MCF 10A (cell line): ENCODE measurements at regions not wholly inside any gene's neighbourhood (a gene's known extent, or its start where the extent isn't known, plus 50 kb on each side); places are given as distances from the start of the nearest gene placed in this dataset.

Source experiments
- BruUV-seq: library from RNA; stranded (reverse); fragments of 400-500 nt; replicated peaks from 2 replicates; lab custom pipeline; 2021; lab: Mats Ljungman, UMichigan
- CTCF ChIA-PET: fragments of 300-600 bp; sonication (Branson Sonifier 250); formaldehyde crosslinking; extraction: SDS; loops from one replicate; lab custom pipeline; 2021; ENCODE audit warnings: antibody characterized with exemption, inconsistent platforms; lab: Yijun Ruan, JAX
- POLR2A ChIA-PET: fragments of 300-600, 350-650 bp; sonication (Branson Sonifier 250); formaldehyde crosslinking; extraction: SDS; loops from one replicate; lab custom pipeline; 2020; ENCODE audit warnings: antibody characterized with exemption, inconsistent platforms; lab: Yijun Ruan, JAX
- DNase-seq: peaks from one replicate; pipeline ENCODE4 v3.0.0-alpha.2; 2018; ENCODE audit not compliant: unreplicated experiment
- H3K27ac Mint-ChIP-seq: one replicate; pipeline ENCODE4 v1.8.0; 2022; ENCODE audit warnings: mild to moderate bottlenecking, low read depth, mixed read lengths; ENCODE audit not compliant: unreplicated experiment
- H3K27me3 Mint-ChIP-seq: one replicate; pipeline ENCODE4 v1.8.0; 2022; ENCODE audit warnings: mixed read lengths; ENCODE audit not compliant: insufficient read depth, unreplicated experiment
- H3K36me3 Mint-ChIP-seq: one replicate; pipeline ENCODE4 v1.8.0; 2022; ENCODE audit warnings: mild to moderate bottlenecking, moderate library complexity, mixed read lengths; ENCODE audit not compliant: insufficient read depth, unreplicated experiment
- H3K4me1 Mint-ChIP-seq: one replicate; pipeline ENCODE4 v1.8.0; 2022; ENCODE audit warnings: mixed read lengths; ENCODE audit not compliant: insufficient read depth, unreplicated experiment
- H3K4me3 Mint-ChIP-seq: one replicate; pipeline ENCODE4 v1.8.0; 2022; ENCODE audit warnings: mild to moderate bottlenecking, moderate library complexity, mixed read lengths; ENCODE audit not compliant: unreplicated experiment
- H3K9me3 Mint-ChIP-seq: one replicate; pipeline ENCODE4 v1.8.0; 2022; ENCODE audit warnings: mixed read lengths; ENCODE audit not compliant: unreplicated experiment
- CTCF ChIP-seq: fragments of 200-600 bp; IDR thresholded peaks from one replicate; pipeline ENCODE4 v1.8.0; 2022; ENCODE audit warnings: antibody characterized with exemption, mild to moderate bottlenecking; ENCODE audit not compliant: unreplicated experiment
- intact Hi-C: fragments of 100-400 bp; cut with micrococcal nuclease; formaldehyde crosslinking; loops from 2 replicates; pipeline ENCODE4 v1.14.1; 2022

DNA sequence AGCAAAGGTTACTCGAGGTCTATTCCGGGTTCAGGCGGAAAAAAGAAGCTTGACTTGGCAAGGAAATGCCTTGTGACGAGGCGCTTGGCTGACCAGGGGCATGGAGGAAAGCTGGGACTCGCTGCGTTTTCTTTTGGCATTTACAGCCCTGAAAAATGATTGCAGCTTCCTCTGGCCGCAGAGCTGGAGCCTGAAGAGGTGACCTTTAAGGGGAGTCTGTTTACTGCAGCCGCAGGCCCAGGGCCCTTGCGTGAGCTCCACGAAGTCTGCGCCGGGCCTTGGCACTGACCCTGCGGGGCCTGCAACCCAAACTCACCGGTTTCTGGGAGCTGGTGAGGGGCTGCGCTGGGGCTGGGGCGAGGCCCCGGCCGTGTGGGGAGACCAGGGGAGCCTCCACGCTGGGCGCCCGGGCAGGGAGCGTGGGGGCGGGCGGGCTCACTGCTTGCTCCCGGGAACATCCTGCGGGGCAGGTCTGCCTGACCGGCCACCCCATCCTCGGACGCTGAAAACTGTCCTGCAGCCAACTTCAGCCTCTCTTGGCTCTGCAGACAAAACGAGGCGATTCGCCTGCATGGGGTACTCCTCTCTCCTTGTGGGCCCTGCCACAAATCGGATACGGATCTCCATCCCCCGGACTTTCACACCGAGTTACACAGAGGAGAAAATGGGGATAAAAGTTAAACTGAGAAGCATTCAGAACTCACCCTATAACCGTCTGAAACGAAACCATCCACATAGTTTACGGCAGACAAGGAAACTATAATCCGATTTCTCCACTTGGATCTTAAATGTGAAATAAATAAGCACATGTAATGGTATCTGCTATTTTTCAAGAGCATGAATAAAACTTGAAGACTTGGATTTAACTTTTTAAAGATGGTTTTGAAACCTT, 206.3 kb upstream of the FOXF1 start:
- intact Hi-C loops = no loop called here
- H3K27me3 Mint-ChIP-seq = peaks cover 30% of the 10 kb centered on the region
- H3K4me3 Mint-ChIP-seq = no peak overlapping the region
- CTCF ChIA-PET = no interaction called here
- peaks cover 13% of the 10 kb centered on the region for H3K4me1 Mint-ChIP-seq
- peaks cover 6% of the 10 kb centered on the region for H3K9me3 Mint-ChIP-seq
- H3K36me3 Mint-ChIP-seq = no peaks in the 10 kb centered on the region
- no TSS peak for BruUV-seq
- no peak overlapping the region for H3K27ac Mint-ChIP-seq
- no peak for DNase-seq
- POLR2A ChIA-PET = no interaction called here
- no peak for TF ChIP-seq CTCF

GRCh38 chr16:86304868-86305267, 205.5 kb upstream of the FOXF1 start:
- peaks cover 12% of the 10 kb centered on the region for H3K4me1 Mint-ChIP-seq
- no peak for DNase-seq
- intact Hi-C loops = no loop called here

GRCh38 chr16:86305440-86305839, 204.9 kb upstream of the FOXF1 start:
- ChIA-PET POLR2A (no interaction called here), CTCF (interaction anchor here (0.6 kb wide), 1 partner anchor 123 kb away, joined by 3 read pairs; no protein-coding TSS in a partner anchor)
- peaks cover 12% of the 10 kb centered on the region for H3K4me1 Mint-ChIP-seq
- intact Hi-C loops = no loop called here
- DNase-seq = no peak
- no peak overlapping the region for H3K27ac Mint-ChIP-seq
- peaks cover 21% of the 10 kb centered on the region for H3K27me3 Mint-ChIP-seq
- no peak for TF ChIP-seq CTCF
- peaks cover 6% of the 10 kb centered on the region for H3K9me3 Mint-ChIP-seq
- H3K36me3 Mint-ChIP-seq = no peaks in the 10 kb centered on the region
- no TSS peak for BruUV-seq
- no peak overlapping the region for H3K4me3 Mint-ChIP-seq

More at GRCh38 chr16:86304868-86305267, 205.5 kb upstream of the FOXF1 start:
- H3K36me3 Mint-ChIP-seq = no peaks in the 10 kb centered on the region
- peaks cover 6% of the 10 kb centered on the region for H3K9me3 Mint-ChIP-seq
- CTCF ChIA-PET = no interaction called here
- TF ChIP-seq CTCF = no peak
- H3K27ac Mint-ChIP-seq = no peak overlapping the region
- H3K27me3 Mint-ChIP-seq = peaks cover 27% of the 10 kb centered on the region
- no peak overlapping the region for H3K4me3 Mint-ChIP-seq
- POLR2A ChIA-PET = no interaction called here
- no TSS peak for BruUV-seq

DNA sequence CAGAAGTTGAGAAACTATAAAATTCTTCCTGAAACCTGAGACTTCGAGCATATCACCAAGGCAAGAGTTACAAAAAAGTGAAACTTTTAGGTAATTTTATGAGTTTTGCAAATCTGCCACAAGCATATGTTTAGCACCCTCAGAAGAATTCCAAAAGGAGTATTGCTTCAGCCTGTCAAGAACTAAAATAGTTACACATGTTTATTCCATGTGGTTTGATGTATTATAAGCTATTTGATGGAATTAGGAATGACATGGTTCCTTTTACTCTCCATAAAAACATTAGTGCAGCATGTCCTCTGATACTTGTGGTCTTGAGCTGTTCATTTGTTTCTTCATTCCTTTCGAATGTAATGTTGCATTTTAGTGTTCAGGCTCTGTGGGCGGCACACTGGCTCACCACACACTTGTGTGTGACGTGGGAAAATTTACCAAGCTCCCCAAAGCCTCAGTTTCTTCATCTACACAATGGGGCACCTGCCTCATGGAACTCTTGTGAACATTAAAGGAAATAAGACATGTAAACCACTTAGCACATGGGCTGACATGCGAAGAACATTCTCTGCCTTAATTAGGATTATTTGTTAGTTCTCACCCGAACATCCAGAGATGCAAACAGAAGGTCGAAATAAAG, 204.2 kb upstream of the FOXF1 start:
- ChIA-PET POLR2A (no interaction called here), CTCF (interaction anchor here (0.5 to 0.6 kb wide), 2 partner anchors 24 to 123 kb away, joined by 3 to 4 read pairs; no protein-coding TSS in a partner anchor)
- DNase-seq = no peak
- peaks cover 12% of the 10 kb centered on the region for H3K4me1 Mint-ChIP-seq
- peaks cover 15% of the 10 kb centered on the region for H3K27me3 Mint-ChIP-seq
- H3K27ac Mint-ChIP-seq = no peak overlapping the region
- H3K4me3 Mint-ChIP-seq = no peak overlapping the region
- H3K36me3 Mint-ChIP-seq = no peaks in the 10 kb centered on the region
- no peak for TF ChIP-seq CTCF
- no TSS peak for BruUV-seq
- peaks cover 6% of the 10 kb centered on the region for H3K9me3 Mint-ChIP-seq
- intact Hi-C loops = no loop called here
